Urinary bladder (tissue), 3 donors: ENCODE measurements at regions not wholly inside any gene's neighbourhood (a gene's known extent, or its start where the extent isn't known, plus 50 kb on each side); places are given as distances from the start of the nearest gene placed in this dataset.
"Not testable (repeated sequence)": the region's sequence is repeated elsewhere in the genome, so short reads cannot be mapped to it uniquely, and the experiment has no call there.

Experiments
- DNase-seq: peaks from one replicate; pipeline ENCODE4 v3.0.0-alpha.2; 2015; ENCODE audit errors: extremely low spot score
- H3K27ac ChIP-seq: one replicate; pipeline ENCODE4 v1.5.1; 2013; ENCODE audit warnings: low read depth, mild to moderate bottlenecking, moderate library complexity
- H3K36me3 ChIP-seq: one replicate; pipeline ENCODE4 v1.6.1; 2013; ENCODE audit warnings: mild to moderate bottlenecking, moderate library complexity; ENCODE audit not compliant: insufficient read depth
- H3K4me1 ChIP-seq: one replicate; pipeline ENCODE4 v1.6.1; 2013; ENCODE audit warnings: mild to moderate bottlenecking, moderate library complexity; ENCODE audit not compliant: insufficient read depth
- H3K4me3 ChIP-seq: one replicate; pipeline ENCODE4 v1.5.1; 2013; ENCODE audit warnings: low read depth, low read length
- WGBS: extraction: QIAGEN DNeasy Blood & Tissue Kit; methylation state at CpG from one replicate; pipeline ENCODE4 v1.1.7; 2013; 5-methylcytosine and 5-hydroxymethylcytosine counted together
- donor health status: healthy with polysubstance abuse.
- donor health status: healthy.

DNA sequence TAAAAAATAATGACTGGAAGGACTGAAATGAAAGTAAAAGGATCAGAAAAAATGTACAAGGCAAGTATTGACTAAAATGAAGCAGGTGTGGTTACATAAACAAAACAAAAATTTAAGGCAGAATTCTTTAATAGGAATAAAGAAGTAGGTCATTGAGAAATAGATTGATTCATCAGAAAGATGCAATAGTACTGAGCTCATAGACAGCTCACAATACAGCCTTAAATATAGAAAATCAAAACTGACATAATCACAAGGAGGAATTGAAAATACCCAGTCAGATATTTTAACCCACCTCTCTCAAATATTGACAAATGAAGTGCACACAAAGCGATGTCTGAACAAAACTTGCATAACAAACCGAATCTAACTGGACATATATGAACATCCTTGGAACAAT lies 366.8 kb upstream of the DPYD start:
- DNase-seq: no peak
- WGBS: 92% methylated on average over 2 of the region's 2 CpGs
- no peaks in the 10 kb centered on the region for H3K4me1 ChIP-seq
- no peak overlapping the region for H3K27ac ChIP-seq
- H3K4me3 ChIP-seq: no peak overlapping the region
- no peaks in the 10 kb centered on the region for H3K36me3 ChIP-seq

- WGBS: 46% methylated on average over 1 of the region's 1 CpG
- no peaks in the 10 kb centered on the region for H3K36me3 ChIP-seq
- H3K4me1 ChIP-seq: no peaks in the 10 kb centered on the region
- no peak overlapping the region for H3K4me3 ChIP-seq
- DNase-seq: no peak
- H3K27ac ChIP-seq: no peak overlapping the region
These were observed 365.8 kb upstream of the DPYD start for GRCh38 chr1:98286656-98287055.

DNA sequence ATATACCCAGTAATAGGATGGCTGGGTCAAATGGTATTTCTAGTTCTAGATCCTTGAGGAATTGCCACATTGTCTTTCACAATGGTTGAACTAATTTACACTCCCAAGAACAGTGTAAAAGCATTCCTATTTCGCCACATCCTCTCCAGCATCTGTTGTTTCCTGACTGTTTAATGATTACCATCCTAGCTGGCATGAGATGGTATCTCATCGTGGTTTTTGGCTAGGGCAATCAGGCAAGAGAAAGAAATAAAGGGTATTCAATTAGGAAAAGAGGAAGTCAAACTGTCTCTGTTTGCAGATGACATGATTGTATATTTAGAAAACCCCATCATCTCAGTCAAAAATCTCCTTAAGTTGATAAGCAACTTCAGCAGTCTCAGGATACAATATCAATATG lies 364.5 kb upstream of the DPYD start:
- 73% methylated on average over 2 of the region's 2 CpGs for WGBS
- DNase-seq, H3K4me3 ChIP-seq, H3K36me3 ChIP-seq, H3K4me1 ChIP-seq, H3K27ac ChIP-seq: not testable (repeated sequence)

GRCh38 chr1:98280049-98280448 lies 359.2 kb upstream of the DPYD start:
- no peaks in the 10 kb centered on the region for H3K36me3 ChIP-seq
- H3K4me1 ChIP-seq: no peaks in the 10 kb centered on the region
- 45% methylated on average over 4 of the region's 4 CpGs for WGBS
- no peak overlapping the region for H3K27ac ChIP-seq
- no peak for DNase-seq
- H3K4me3 ChIP-seq: no peak overlapping the region

GRCh38 chr1:98278055-98278454 lies 357.2 kb upstream of the DPYD start:
- Histone ChIP-seq H3K4me1 (no peaks in the 10 kb centered on the region), H3K27ac (no peak overlapping the region), H3K4me3 (no peak overlapping the region), H3K36me3 (no peaks in the 10 kb centered on the region)
- DNase-seq: no peak
- WGBS: 78% methylated on average over 3 of the region's 3 CpGs

GRCh38 chr1:98277118-98277517 lies 356.3 kb upstream of the DPYD start:
- no peak overlapping the region for H3K4me3 ChIP-seq
- no peak for DNase-seq
- WGBS: 53% methylated on average over 2 of the region's 2 CpGs
- no peaks in the 10 kb centered on the region for H3K36me3 ChIP-seq
- H3K4me1 ChIP-seq: no peaks in the 10 kb centered on the region
- H3K27ac ChIP-seq: no peak overlapping the region

DNA sequence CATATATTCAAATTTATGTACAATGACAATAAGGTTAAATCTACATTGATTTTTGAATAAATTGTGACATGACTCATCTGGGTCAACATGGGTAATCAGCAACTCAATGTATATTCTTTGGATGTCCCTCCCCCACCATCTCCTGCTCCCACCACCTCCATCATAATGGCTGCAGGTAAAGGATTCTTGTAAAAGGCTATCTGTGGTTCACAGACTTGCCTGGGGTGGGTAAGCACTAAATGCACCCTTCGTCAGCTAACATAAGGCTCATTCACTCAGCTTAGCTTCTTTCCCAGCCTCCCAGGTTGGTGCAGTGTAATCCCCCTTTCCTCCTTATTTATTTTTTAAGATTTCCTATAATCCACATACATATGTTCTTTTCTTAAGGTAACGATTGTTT lies 355.7 kb upstream of the DPYD start:
- Histone ChIP-seq H3K36me3 (no peaks in the 10 kb centered on the region), H3K4me3 (no peak overlapping the region), H3K4me1 (no peaks in the 10 kb centered on the region), H3K27ac (no peak overlapping the region)
- WGBS: 95% methylated on average over 2 of the region's 2 CpGs
- no peak for DNase-seq

GRCh38 chr1:98268316-98268715 lies 347.5 kb upstream of the DPYD start:
- Histone ChIP-seq H3K36me3 (no peaks in the 10 kb centered on the region), H3K4me1 (no peaks in the 10 kb centered on the region), H3K27ac (no peak overlapping the region), H3K4me3 (no peak overlapping the region)
- WGBS: 52% methylated on average over 3 of the region's 3 CpGs
- DNase-seq: no peak

GRCh38 chr1:98267423-98267822 lies 346.6 kb upstream of the DPYD start:
- DNase-seq: no peak
- 85% methylated on average over 3 of the region's 3 CpGs for WGBS
- Histone ChIP-seq H3K4me3 (no peak overlapping the region), H3K27ac (no peak overlapping the region), H3K4me1 (no peaks in the 10 kb centered on the region), H3K36me3 (no peaks in the 10 kb centered on the region)

DNA sequence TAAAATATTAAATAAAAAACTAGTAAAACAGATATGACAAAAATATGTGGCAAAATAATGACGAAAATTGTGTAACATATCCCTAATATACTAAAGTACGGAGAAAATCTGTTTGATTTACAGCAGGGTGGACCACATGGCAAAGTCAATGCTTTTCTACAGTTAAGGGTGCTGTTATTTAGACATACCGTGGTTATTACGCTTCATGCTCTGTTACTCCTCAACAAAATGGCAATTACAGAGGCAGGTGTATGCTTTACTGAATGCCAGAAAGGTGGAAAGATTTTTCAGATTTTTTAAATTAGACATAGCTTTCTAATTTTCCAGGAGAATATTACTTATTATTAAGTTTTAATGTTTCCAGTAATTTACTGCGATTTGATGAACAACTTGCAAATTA lies 343.9 kb upstream of the DPYD start:
- Histone ChIP-seq H3K27ac (no peak overlapping the region), H3K4me3 (no peak overlapping the region), H3K36me3 (no peaks in the 10 kb centered on the region), H3K4me1 (no peaks in the 10 kb centered on the region)
- no peak for DNase-seq
- WGBS: 95% methylated on average over 5 of the region's 5 CpGs

DNA sequence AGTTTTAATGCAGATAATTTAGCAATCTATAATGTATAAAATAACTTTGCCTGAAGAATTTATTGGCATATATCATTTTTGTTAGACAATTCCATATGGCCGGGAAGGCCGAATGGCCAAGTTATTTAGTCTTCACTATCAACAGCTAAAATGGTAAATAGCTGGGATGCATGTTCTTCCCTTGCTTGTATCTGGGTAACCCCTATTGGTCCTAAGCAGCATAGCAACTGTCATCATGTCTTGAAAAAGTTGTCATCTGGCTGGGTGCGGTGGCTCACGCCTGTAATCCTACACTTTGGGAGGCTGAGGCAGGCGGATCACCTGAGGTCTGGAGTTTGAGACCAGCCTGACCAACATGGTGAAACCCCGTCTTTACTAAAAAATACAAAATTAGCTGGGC lies 340.0 kb upstream of the DPYD start:
- Histone ChIP-seq H3K27ac (no peak overlapping the region), H3K4me3 (no peak overlapping the region), H3K36me3 (no peaks in the 10 kb centered on the region), H3K4me1 (no peaks in the 10 kb centered on the region)
- DNase-seq: no peak
- WGBS: 93% methylated on average over 6 of the region's 6 CpGs

DNA sequence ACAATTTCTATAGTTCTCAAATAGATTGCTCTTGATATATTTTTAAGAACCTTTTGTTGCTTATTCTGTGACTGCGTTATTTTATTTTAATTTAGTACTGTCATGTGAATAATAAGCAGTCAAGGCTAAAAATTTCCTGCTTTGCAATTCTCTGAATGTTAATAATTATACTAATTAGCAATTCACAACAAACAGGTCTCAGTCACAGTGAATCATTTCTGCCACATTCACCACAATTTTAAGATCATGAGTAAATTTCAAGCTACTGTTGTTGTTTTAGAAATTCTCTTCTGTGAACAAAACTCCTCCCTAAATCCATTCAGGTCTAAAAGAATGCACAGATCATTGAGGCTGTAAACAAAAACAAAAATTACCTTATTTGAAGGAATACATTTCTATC lies 339.6 kb upstream of the DPYD start:
- DNase-seq: no peak
- H3K27ac ChIP-seq: no peak overlapping the region
- 81% methylated on average over 1 of the region's 1 CpG for WGBS
- H3K4me1 ChIP-seq: no peaks in the 10 kb centered on the region
- H3K4me3 ChIP-seq: no peak overlapping the region
- H3K36me3 ChIP-seq: no peaks in the 10 kb centered on the region

- no peak for DNase-seq
- no peak overlapping the region for H3K27ac ChIP-seq
- no peaks in the 10 kb centered on the region for H3K36me3 ChIP-seq
- no peaks in the 10 kb centered on the region for H3K4me1 ChIP-seq
- 68% methylated on average over 2 of the region's 2 CpGs for WGBS
- H3K4me3 ChIP-seq: no peak overlapping the region
These were observed 335.9 kb upstream of the DPYD start for GRCh38 chr1:98256700-98257099.

DNA sequence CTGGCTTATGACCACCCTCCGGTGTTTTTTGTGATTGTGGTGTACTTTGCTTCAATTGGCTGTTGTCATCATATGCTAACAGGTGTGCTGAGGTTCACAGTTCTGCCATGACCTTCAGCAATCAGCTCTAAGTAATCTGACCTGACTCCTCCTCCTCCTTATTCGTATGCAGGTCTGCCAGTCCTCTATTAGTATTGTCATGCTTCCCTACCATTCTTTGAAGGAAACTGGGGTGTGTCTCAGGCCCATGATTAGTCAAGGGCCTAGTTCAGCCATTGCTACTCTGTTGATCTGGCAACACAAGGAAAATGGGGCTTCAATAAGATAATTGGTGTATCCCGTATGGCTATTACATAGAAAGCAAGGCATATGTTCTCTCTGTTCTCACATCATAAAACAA lies 332.3 kb upstream of the DPYD start:
- Histone ChIP-seq H3K36me3 (no peaks in the 10 kb centered on the region), H3K4me3 (no peak overlapping the region), H3K4me1 (no peaks in the 10 kb centered on the region), H3K27ac (no peak overlapping the region)
- 76% methylated on average over 3 of the region's 3 CpGs for WGBS
- no peak for DNase-seq

GRCh38 chr1:98251497-98251896 lies 330.7 kb upstream of the DPYD start:
- DNase-seq: no peak
- H3K4me3 ChIP-seq: no peak overlapping the region
- no peaks in the 10 kb centered on the region for H3K36me3 ChIP-seq
- 93% methylated on average over 2 of the region's 2 CpGs for WGBS
- H3K27ac ChIP-seq: no peak overlapping the region
- no peaks in the 10 kb centered on the region for H3K4me1 ChIP-seq
